DOHH2 (cell line): ENCODE measurements at regions not wholly inside any gene's neighbourhood (a gene's known extent, or its start where the extent isn't known, plus 50 kb on each side); places are given as distances from the start of the nearest gene placed in this dataset.
"Not testable (repeated sequence)": the region's sequence is repeated elsewhere in the genome, so short reads cannot be mapped to it uniquely, and the experiment has no call there.

Experiments used
- EZH2phosphoT487 ChIP-seq: fragments of 200-600 bp; sonication (generic); IDR thresholded peaks from 2 replicates; pipeline ENCODE4 v1.6.1; 2017; ENCODE audit warnings: borderline replicate concordance, mild to moderate bottlenecking, antibody characterized with exemption, low read length, moderate library complexity, mixed read lengths
- TF ChIP-seq, protein P1 (sequence below): fragments of 200-600 bp; sonication (generic); IDR thresholded peaks from one replicate; pipeline ENCODE4 v1.5.1; 2014; ENCODE audit warnings: antibody characterized with exemption, mild to moderate bottlenecking, low read depth, low read length; ENCODE audit not compliant: poor library complexity, severe bottlenecking

DNA sequence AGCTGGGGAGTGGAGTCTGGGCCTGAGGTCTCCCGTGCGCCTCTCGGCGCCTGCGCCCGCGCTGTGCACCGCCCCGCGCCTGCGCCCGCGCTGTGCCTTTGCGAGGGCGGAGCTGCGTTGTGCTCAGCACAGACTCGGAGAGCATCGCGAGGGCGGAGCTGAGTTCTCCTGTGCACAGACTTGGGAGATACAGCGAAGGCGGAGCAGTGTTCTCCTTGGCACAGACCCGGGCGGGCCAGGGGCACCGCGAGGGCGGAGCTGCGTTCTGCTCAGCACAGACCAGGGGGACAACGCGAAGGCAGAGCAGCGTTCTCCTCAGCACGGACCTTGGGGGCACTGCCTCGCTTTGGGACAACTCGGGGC lies 894.1 kb downstream of the RPIA start:
- TF ChIP-seq, protein P1, sequence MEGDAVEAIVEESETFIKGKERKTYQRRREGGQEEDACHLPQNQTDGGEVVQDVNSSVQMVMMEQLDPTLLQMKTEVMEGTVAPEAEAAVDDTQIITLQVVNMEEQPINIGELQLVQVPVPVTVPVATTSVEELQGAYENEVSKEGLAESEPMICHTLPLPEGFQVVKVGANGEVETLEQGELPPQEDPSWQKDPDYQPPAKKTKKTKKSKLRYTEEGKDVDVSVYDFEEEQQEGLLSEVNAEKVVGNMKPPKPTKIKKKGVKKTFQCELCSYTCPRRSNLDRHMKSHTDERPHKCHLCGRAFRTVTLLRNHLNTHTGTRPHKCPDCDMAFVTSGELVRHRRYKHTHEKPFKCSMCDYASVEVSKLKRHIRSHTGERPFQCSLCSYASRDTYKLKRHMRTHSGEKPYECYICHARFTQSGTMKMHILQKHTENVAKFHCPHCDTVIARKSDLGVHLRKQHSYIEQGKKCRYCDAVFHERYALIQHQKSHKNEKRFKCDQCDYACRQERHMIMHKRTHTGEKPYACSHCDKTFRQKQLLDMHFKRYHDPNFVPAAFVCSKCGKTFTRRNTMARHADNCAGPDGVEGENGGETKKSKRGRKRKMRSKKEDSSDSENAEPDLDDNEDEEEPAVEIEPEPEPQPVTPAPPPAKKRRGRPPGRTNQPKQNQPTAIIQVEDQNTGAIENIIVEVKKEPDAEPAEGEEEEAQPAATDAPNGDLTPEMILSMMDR: not testable (repeated sequence)
- not testable (repeated sequence) for TF ChIP-seq EZH2phosphoT487
